ENCODE measurements at regions not wholly inside any gene's neighbourhood (a gene's known extent, or its start where the extent isn't known, plus 50 kb on each side); places are given as distances from the start of the nearest gene placed in this dataset.

DNA sequence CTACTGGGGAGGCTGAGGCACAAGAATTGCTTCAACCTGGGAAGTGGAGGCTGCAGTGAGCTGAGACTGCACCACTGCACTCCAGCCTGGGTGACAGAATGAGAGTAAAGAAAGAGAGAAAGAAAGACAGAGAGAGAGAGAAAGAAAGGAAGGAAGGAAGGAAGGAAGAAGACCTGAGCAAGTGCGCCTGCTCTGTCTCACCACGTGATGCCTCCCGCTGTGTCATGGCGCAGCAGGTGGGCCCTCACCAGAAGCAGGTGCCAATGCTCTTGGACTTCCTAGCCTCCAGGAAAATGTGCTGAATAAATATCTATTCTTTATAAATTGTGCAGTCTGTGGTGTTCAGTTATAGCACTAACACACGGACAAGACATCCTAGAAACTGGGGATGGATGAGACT lies 270.0 kb downstream of the CYP26B1 start:
- Histone ChIP-seq H3K27me3 (ENCODE audit: control insufficient read depth, insufficient read depth, low read length) (no peaks in the 10 kb centered on the region), H3K27ac (ENCODE audit: low read length) (no peak overlapping the region), H3K4me3 (ENCODE audit: low read depth in 2 of 2, low read length in 2 of 2) (no peak overlapping the region), H3K4me1 (ENCODE audit: control insufficient read depth, insufficient read depth, low read length) (no peaks in the 10 kb centered on the region; the same call in 1 of the 2 replicates), H3K9me3 (ENCODE audit: control insufficient read depth, insufficient read depth, low read depth, low read length) (no peaks in the 10 kb centered on the region), H3K36me3 (ENCODE audit: control insufficient read depth, insufficient read depth, low read length) (no peaks in the 10 kb centered on the region)
- CTCF ChIA-PET: no interaction called here
- BruUV-seq (replicated peaks): no TSS peak
- TF ChIP-seq, protein P1, sequence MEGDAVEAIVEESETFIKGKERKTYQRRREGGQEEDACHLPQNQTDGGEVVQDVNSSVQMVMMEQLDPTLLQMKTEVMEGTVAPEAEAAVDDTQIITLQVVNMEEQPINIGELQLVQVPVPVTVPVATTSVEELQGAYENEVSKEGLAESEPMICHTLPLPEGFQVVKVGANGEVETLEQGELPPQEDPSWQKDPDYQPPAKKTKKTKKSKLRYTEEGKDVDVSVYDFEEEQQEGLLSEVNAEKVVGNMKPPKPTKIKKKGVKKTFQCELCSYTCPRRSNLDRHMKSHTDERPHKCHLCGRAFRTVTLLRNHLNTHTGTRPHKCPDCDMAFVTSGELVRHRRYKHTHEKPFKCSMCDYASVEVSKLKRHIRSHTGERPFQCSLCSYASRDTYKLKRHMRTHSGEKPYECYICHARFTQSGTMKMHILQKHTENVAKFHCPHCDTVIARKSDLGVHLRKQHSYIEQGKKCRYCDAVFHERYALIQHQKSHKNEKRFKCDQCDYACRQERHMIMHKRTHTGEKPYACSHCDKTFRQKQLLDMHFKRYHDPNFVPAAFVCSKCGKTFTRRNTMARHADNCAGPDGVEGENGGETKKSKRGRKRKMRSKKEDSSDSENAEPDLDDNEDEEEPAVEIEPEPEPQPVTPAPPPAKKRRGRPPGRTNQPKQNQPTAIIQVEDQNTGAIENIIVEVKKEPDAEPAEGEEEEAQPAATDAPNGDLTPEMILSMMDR (IDR thresholded peaks at IDR 0.05): no peak
- TF ChIP-seq POLR2AphosphoS5 (IDR thresholded peaks at IDR 0.05; ENCODE audit: low read depth, low read length) (no peak), SIN3A (IDR thresholded peaks at IDR 0.05; ENCODE audit: borderline replicate concordance, insufficient read depth, low read depth, low read length) (no peak), REST (IDR thresholded peaks at IDR 0.05; ENCODE audit: insufficient read depth in 1 of 2, low read depth in 2 of 2, low read length in 1 of 2) (no peak), TCF7L2 (IDR thresholded peaks at IDR 0.05; ENCODE audit: low read depth, low read length) (no peak)
- intact Hi-C loops (cut with micrococcal nuclease; ENCODE audit: unreplicated experiment) (no loop called here), in situ Hi-C loops (cut with HindIII; ENCODE audit: low pct_unique_long_range_greater_than_20kb, low sequenced_read_pairs) (no loop called here)
- ATAC-seq (no peak), DNase-seq (ENCODE audit: low read depth, low spot score) (no peak)
- POLR2A ChIA-PET: no interaction called here

- Histone ChIP-seq H3K9me3 (ENCODE audit: control insufficient read depth, insufficient read depth, low read depth, low read length) (no peaks in the 10 kb centered on the region), H3K36me3 (ENCODE audit: control insufficient read depth, insufficient read depth, low read length) (no peaks in the 10 kb centered on the region), H3K27ac (ENCODE audit: low read length) (no peak overlapping the region), H3K27me3 (ENCODE audit: control insufficient read depth, insufficient read depth, low read length) (no peaks in the 10 kb centered on the region), H3K4me3 (ENCODE audit: low read depth in 2 of 2, low read length in 2 of 2) (no peak overlapping the region), H3K4me1 (ENCODE audit: control insufficient read depth, insufficient read depth, low read length) (no peaks in the 10 kb centered on the region; the same call in 1 of the 2 replicates)
- DNase-seq (ENCODE audit: low read depth, low spot score) (no peak), ATAC-seq (no peak)
- TF ChIP-seq TCF7L2 (IDR thresholded peaks at IDR 0.05; ENCODE audit: low read depth, low read length): no peak
- TF ChIP-seq, protein P1 (IDR thresholded peaks at IDR 0.05): no peak
- no peak for TF ChIP-seq REST (IDR thresholded peaks at IDR 0.05; ENCODE audit: insufficient read depth in 1 of 2, low read depth in 2 of 2, low read length in 1 of 2)
- no peak for TF ChIP-seq SIN3A (IDR thresholded peaks at IDR 0.05; ENCODE audit: borderline replicate concordance, insufficient read depth, low read depth, low read length)
- TF ChIP-seq POLR2AphosphoS5 (IDR thresholded peaks at IDR 0.05; ENCODE audit: low read depth, low read length): no peak
- ChIA-PET POLR2A (no interaction called here), CTCF (no interaction called here)
- BruUV-seq (replicated peaks): no TSS peak
- in situ Hi-C loops (cut with HindIII; ENCODE audit: low pct_unique_long_range_greater_than_20kb, low sequenced_read_pairs): no loop called here
- intact Hi-C loops (cut with micrococcal nuclease; ENCODE audit: unreplicated experiment): no loop called here
These were observed 270.9 kb downstream of the CYP26B1 start for GRCh38 chr2:71876542-71877451.
